ENCODE measurements at regions not wholly inside any gene's neighbourhood (a gene's known extent, or its start where the extent isn't known, plus 50 kb on each side); places are given as distances from the start of the nearest gene placed in this dataset.

- no peak for ATAC-seq (ENCODE audit: low read depth)
- Histone ChIP-seq H3K79me1 (ENCODE audit: low read depth in 1 of 2, low read length in 2 of 2) (no peaks in the 10 kb centered on the region), H3K9ac (ENCODE audit: low read depth, low read length) (no peak overlapping the region), H3K56ac (ENCODE audit: extremely low read depth, insufficient read depth, low read length) (no peak overlapping the region), H2AFZ (replicated peaks; ENCODE audit: low read length, poor library complexity) (no peak overlapping the region), H3K23ac (ENCODE audit: low read depth, low read length) (no peak overlapping the region), H2BK5ac (ENCODE audit: low read depth, low read length, poor library complexity, severe bottlenecking) (no peak overlapping the region), H3K27ac (ENCODE audit: insufficient read depth, low read length) (no peak overlapping the region), H4K5ac (ENCODE audit: low read depth, low read length) (peak overlapping the region; percentile 18; the same call in 1 of the 2 replicates), H3K4me3 (ENCODE audit: insufficient read depth, low read depth, low read length) (no peak overlapping the region), H2AK5ac (ENCODE audit: low read depth, low read length) (peak overlapping the region; percentile 56), H3K4me1 (ENCODE audit: control insufficient read depth, insufficient read depth, low read length) (peaks cover 13% of the 10 kb centered on the region), H2BK20ac (ENCODE audit: low read depth, low read length) (peak overlapping the region; percentile 9; the same call in 1 of the 2 replicates), H2BK15ac (ENCODE audit: low read depth, low read length) (peak overlapping the region; percentile 65; the same call in 1 of the 3 replicates), H3K9me1 (ENCODE audit: insufficient read depth, low read length) (peaks cover 7% of the 10 kb centered on the region), H2BK120ac (ENCODE audit: low read depth, low read length) (peak overlapping the region; percentile 32; the same call in 1 of the 2 replicates), H4K20me1 (ENCODE audit: insufficient read depth, low read length) (no peaks in the 10 kb centered on the region), H3K14ac (replicated peaks; ENCODE audit: low read depth, low read length) (no peak overlapping the region), H3K36me3 (ENCODE audit: control insufficient read depth, insufficient read depth, low read length) (no peaks in the 10 kb centered on the region), H3K18ac (ENCODE audit: low read depth, low read length) (peak overlapping the region; percentile 52), H4K91ac (ENCODE audit: insufficient read depth, low read depth, low read length) (no peak overlapping the region), H3K4ac (ENCODE audit: low read depth, low read length) (no peak overlapping the region; the same call in 1 of the 2 replicates), H2AK9ac (replicated peaks; ENCODE audit: low read depth, low read length, poor library complexity) (no peak overlapping the region), H3K4me2 (ENCODE audit: low read depth, low read length) (no peak overlapping the region), H4K8ac (ENCODE audit: low read depth in 2 of 2, low read length in 2 of 2) (no peak overlapping the region), H3K9me3 (ENCODE audit: control insufficient read depth, insufficient read depth, low read length) (no peaks in the 10 kb centered on the region), H3K27me3 (ENCODE audit: control insufficient read depth, insufficient read depth, low read length) (no peaks in the 10 kb centered on the region)
- ChIA-PET CTCF (no interaction called here), POLR2A (ENCODE audit: unreplicated experiment) (no interaction called here)
- TF ChIP-seq RFX5 (IDR thresholded peaks at IDR 0.05; ENCODE audit: low read depth, low read length): no peak
- no peak for TF ChIP-seq MAFK (IDR thresholded peaks at IDR 0.05; ENCODE audit: low read depth, low read length)
- TF ChIP-seq CEBPB (IDR thresholded peaks at IDR 0.05; ENCODE audit: low read depth, low read length): no peak
- TF ChIP-seq ELK1 (IDR thresholded peaks at IDR 0.05; ENCODE audit: borderline replicate concordance, low read depth, low read length): no peak
- TF ChIP-seq SMC3 (IDR thresholded peaks at IDR 0.05; ENCODE audit: low read depth, low read length): no peak
- TF ChIP-seq USF2 (IDR thresholded peaks at IDR 0.05; ENCODE audit: low read depth, low read length): no peak
- TF ChIP-seq CTCF (conservative IDR thresholded peaks at IDR 0.05; ENCODE audit: low read depth, low read length): no peak
- no peak for TF ChIP-seq CHD1 (IDR thresholded peaks at IDR 0.05; ENCODE audit: low read depth, low read length)
- dilution Hi-C loops (cut with HindIII; ENCODE audit: low sequenced_read_pairs, unreplicated experiment) (no loop called here), in situ Hi-C loops (cut with MboI; ENCODE audit: low sequenced_read_pairs) (no loop called here), intact Hi-C loops (cut with micrococcal nuclease) (loop anchor here (5.0 kb wide), 1 partner anchor 209 kb away; the partner anchor contains the start of gene S1PR3)
- BruUV-seq (replicated peaks): no TSS peak
- WGBS, 2 experiments (ENCODE audit: extremely low coverage in 2 of 2, insufficient read length in 1 of 2): no CpG with 5 or more reads among the region's 4 CpGs
- DNase-seq: no peak
Measured at GRCh38 chr9:88783711-88784083, 207.6 kb upstream of the S1PR3 start.

Data from IMR-90 (cell line).